HG02943 (cell line): ENCODE measurements at regions not wholly inside any gene's neighbourhood (a gene's known extent, or its start where the extent isn't known, plus 50 kb on each side); places are given as distances from the start of the nearest gene placed in this dataset.

Experiments used
- ATAC-seq: cut with Tn5 transposase; IDR thresholded peaks from one replicate; pipeline ENCODE4 v1.9.1; 2021; ENCODE audit warnings: mild to moderate bottlenecking, low read depth, moderate library complexity; ENCODE audit not compliant: unreplicated experiment

DNA sequence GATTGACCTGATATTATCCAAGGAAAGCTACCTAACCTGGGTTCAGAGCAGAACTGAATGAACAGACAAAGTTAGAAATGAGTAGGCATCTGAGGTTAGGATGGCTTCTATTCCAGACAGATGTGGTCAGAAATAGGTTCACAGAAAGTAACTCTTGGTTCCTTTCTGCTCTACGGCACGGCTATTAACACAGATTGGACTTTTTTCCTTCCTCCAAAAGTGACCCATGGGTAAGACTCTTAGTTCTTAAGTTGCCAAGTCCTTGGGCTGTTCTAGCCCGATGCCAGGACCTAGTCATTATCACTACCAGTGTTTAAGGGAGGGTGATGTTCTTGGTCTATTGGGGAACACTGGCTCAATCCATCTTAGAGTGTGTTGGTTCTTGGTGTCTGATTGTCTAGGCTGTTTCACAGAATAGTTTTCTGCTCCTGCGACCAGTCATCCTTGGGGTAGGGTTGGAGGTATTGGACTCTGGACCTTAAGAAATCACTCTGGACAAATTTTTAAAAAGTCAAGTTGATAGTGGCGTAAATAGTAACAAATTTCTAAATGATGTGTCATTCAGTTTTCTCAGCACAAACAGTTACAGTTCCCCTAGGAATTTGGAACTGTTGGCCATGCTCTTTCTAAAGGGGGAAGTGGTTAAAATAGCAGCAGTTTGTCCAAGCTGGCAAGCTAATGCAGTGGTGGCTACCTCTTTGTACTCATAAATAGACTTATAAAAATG, 60.1 kb upstream of the MYCBP2 start:
- no peak for ATAC-seq

DNA sequence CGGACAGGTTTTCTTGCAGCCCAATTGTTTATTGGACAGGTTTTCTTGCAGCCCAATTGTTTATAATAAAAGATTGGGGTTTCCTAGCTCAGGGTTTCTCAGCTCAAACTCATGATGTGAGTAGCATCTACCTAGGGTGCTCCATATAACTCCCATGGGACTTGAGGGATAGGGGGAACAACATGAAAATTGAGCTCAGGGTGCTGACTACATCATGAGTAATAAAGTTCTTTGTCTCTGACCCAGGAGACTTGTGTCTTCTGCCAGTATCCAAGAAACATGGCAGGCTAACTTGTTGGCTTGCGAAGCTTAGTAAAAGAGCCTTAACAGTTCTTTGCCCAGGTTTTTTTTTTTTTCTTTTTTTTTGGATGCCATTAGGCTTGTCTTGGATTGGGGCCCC, 59.2 kb upstream of the MYCBP2 start:
- ATAC-seq: no peak

GRCh38 chr13:77384999-77385398, 58.1 kb upstream of the MYCBP2 start:
- no peak for ATAC-seq

DNA sequence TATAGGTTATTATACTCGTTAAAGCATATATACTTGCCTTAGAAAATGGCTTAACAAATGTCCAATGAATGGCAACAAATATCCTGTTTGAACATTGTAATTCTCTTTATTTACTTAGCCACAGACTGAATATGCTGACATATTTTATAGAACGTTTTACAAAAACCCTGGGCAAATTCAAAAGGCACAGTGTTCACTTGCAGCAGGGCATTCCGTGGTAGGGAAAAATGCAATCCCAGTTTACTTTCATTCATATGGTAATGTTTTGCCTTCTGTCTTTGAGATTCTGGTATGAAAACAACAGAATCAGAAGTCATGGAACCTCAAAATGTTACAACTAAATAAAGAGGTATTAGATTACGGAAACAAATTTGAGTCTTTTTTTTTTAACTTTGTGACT, 56.2 kb upstream of the MYCBP2 start:
- no peak for ATAC-seq

- ATAC-seq: no peak
Observed at GRCh38 chr13:77381059-77381458, 54.2 kb upstream of the MYCBP2 start.

- no peak for ATAC-seq
Observed at GRCh38 chr13:77379508-77379907, 52.6 kb upstream of the MYCBP2 start.

GRCh38 chr13:77378662-77379061, 51.8 kb upstream of the MYCBP2 start:
- ATAC-seq: no peak

DNA sequence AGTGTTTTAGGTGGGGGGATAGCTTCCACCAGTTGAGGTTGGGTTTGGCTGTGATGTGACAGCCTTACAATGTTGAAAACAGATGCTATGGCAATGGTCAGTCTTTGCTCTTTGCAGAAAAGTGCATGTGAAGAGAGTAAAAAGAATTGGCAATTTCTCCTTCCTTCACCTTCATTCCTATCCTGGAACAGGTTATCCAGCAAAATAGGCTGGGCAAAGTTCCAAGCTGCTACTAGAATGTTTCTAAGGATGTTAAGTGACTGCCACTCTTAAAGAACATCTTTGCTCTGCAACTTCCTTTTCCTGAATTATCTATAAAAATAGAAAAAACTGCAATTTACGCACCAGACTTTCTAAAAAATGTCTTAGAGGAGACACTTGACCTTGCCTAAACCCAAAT, 50.1 kb upstream of the MYCBP2 start:
- no peak for ATAC-seq
